ENCODE measurements at regions not wholly inside any gene's neighbourhood (a gene's known extent, or its start where the extent isn't known, plus 50 kb on each side); places are given as distances from the start of the nearest gene placed in this dataset.
"Not testable (repeated sequence)": the region's sequence is repeated elsewhere in the genome, so short reads cannot be mapped to it uniquely, and the experiment has no call there.

DNA sequence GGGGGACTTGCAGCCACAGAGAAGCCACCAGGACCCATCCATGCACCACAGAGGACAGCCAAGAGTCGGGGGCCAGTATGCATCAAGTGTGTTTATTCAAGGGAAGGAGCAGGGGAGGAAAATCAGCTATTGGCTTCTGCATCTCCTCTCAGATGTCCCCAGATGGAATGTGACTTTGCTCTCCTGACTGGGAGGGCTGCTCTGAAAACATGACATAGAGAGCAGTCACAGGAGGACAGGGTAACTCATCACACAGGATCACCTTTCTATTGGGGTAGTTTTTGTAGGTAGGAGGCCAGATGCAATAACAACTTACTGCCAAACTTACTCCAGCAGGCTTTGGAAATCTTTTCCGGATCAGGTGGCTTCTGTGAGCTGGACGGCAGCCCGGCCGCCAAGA, 121.0 kb upstream of the OPCML start:
- ChIA-PET CTCF (no interaction called here), POLR2A (no interaction called here)

DNA sequence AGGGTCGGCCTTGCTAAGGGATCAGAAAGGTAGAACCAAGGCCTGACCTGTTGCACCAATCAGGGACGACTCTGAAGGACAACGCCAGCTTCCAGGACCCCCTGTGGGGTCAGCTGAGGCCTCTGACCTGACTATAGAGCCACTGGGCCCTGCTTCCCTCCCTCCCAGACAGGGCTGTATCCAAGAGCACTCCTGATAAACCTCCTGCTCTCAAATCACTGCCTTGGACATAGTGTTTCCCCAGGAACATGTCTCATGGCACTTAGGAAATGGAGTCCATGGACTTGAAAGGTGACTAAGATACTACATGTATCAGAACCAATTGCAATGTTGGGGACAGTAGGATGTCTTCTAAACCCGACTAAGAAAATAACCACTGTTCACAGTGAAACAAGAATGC, 117.8 kb upstream of the OPCML start:
- CTCF ChIA-PET = no interaction called here
- POLR2A ChIA-PET = no interaction called here

- ChIA-PET CTCF (no interaction called here), POLR2A (no interaction called here)
Measured at GRCh38 chr11:133649040-133649439, 116.7 kb upstream of the OPCML start.

DNA sequence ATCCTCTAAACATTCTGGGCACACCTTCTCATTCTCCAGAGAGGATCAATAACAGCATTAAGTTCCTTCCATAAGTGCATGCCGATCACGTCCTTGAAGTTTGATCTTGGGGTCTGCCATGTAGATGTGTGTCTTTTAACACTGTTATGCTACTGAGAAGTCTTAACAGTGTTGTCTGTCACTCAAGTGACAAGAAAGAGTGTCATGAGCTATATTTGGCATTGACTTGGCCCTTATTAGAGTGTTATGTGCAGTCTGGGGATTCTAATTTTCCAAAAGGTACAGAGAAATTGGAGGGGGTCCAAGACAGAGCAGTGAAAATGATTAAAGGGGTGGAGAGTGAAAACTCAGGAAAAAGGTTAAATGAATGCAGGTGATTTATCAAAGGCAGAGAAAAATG, 107.1 kb upstream of the OPCML start:
- POLR2A ChIA-PET = no interaction called here
- CTCF ChIA-PET = no interaction called here

DNA sequence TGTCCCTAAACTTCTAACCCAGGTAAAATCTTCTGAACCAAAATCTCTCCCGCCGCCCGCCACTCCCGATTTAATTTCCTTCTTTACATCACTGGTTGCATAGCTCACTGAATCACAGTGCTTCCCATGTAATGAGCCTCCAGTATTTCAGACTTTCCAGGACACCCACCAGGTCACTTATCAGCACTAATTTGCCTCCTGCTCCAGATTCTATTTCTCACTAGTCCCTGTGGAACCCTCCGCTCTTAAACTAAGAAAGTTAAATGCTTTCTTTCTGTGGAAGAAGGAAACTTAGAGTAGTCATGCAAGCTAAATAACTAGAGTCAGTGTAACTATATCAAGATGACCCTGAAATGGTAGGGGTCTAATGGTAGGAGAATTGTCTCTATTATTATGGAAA, 106.6 kb upstream of the OPCML start:
- ChIA-PET CTCF (no interaction called here), POLR2A (no interaction called here)

DNA sequence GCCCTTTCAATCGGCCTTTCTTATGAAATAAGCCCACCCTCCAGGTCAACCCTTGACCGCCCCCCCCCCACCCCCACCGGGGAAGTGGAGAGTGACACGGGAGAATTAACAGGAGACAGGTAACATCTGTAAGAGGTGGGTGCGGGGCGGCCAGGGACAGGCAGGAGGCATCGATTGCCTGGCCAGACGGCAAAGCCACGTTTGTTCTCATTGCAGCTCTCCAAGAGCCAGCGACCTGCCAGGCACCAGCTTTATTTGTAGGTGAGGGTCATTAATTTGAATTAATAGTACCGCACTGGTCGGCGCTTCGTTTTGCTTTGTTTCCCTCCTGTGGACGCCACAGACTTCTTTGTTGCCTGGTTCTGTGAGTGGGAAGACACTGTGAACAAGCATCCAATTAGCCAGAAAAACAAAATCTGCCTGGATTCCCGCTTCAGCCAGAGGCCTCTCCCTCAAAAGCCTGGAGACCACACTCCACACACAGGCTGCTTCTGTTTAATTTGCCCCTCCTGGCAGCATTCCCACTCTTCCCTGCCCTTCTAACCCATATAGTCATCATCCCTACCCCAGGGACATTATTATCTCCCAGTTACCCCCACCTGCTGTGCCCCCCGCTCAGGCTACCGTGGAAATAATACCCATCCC, 104.5 kb upstream of the OPCML start:
- CTCF ChIA-PET = no interaction called here
- POLR2A ChIA-PET = no interaction called here

GRCh38 chr11:133635244-133635739, 103.0 kb upstream of the OPCML start:
- POLR2A ChIA-PET = no interaction called here
- CTCF ChIA-PET = no interaction called here

DNA sequence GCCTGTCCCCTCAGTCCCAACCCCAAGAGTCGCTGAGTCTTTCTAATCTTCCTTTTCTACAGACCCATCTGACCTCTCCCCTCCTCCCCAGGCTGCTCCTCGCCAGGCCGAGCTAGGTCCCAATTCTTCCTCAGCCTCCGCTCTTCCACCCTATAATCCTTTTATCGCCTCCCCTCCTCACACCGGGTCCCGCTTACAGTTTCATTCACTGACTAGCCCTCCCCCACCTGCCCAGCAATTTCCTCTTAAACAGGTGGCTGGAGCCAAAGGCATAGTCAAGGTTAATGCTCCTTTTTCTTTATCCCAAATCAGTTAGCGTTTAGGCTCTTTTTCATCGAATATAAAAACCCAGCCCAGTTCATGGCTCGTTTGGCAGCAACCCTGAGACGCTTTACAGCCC, 96.1 kb upstream of the OPCML start:
- POLR2A ChIA-PET, CTCF ChIA-PET: not testable (repeated sequence)

- CTCF ChIA-PET = no interaction called here
- POLR2A ChIA-PET = no interaction called here
Measured at GRCh38 chr11:133621611-133622010, 89.3 kb upstream of the OPCML start.

DNA sequence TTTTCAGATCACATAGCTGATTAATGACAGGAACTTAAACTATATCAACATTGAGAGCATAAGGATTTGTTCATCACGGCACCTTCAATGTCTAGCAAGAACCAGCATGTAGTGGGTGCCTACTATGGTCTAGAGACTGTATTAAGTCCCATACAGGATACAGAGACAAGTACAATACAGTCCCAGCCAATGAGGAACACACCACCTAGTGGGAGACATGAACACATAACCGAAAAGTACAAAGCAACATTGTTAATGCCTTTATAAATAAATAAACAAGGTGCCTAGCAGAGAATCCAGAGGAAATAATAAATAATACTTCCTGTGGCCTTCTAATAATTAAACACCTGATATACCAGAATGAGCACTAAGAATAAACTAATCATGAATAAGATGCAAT, 87.7 kb upstream of the OPCML start:
- ChIA-PET CTCF (no interaction called here), POLR2A (no interaction called here)

GRCh38 chr11:133619397-133619796, 87.1 kb upstream of the OPCML start:
- CTCF ChIA-PET = no interaction called here
- POLR2A ChIA-PET = no interaction called here

DNA sequence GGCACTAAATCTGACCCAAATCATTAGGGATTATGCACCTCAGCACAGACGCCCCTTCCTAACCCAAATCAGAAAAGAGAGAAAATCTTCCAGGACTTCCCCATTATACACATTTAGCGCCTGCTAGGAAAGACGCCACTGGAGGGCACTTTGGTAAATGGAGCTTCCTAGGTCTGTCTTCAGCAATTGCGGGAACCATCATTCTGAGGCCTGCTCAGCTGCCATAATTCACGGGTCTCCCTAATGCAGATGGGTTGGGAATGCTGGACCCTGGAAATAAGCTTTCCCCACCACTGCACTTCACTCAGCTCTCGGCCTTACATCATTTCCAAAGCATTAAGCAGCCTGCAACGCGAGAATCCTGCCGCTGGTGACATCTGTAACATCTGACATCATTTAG, 86.2 kb upstream of the OPCML start:
- CTCF ChIA-PET = no interaction called here
- POLR2A ChIA-PET = no interaction called here

GRCh38 chr11:133608496-133608895, 76.2 kb upstream of the OPCML start:
- POLR2A ChIA-PET = no interaction called here
- CTCF ChIA-PET = no interaction called here

GRCh38 chr11:133606124-133606523, 73.8 kb upstream of the OPCML start:
- CTCF ChIA-PET = no interaction called here
- POLR2A ChIA-PET = no interaction called here

DNA sequence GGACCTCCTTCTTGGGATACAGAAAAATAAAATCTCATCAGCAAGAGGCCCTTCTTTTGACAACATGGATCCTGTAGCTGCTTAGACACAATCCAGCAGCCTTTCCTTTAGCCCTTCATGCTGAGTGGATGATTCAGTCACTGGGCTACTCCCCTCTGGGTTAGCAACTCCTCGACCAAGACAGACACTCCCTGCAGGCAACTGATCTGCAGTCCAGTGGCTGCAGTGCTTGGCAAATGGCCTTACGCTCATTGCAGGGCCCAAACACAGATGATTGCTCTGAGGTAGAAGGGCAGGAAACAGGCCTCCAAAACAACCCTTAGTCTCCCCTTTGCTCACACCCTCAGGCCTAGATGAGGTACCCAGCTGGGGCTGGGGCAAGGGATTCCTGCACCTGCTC, 73.2 kb upstream of the OPCML start:
- ChIA-PET CTCF (no interaction called here), POLR2A (no interaction called here)

GRCh38 chr11:133601641-133602040, 69.3 kb upstream of the OPCML start:
- ChIA-PET CTCF (no interaction called here), POLR2A (no interaction called here)

- ChIA-PET CTCF (no interaction called here), POLR2A (no interaction called here)
Measured at GRCh38 chr11:133600786-133601185, 68.5 kb upstream of the OPCML start.

GRCh38 chr11:133600306-133600705, 68.0 kb upstream of the OPCML start:
- CTCF ChIA-PET = no interaction called here

DNA sequence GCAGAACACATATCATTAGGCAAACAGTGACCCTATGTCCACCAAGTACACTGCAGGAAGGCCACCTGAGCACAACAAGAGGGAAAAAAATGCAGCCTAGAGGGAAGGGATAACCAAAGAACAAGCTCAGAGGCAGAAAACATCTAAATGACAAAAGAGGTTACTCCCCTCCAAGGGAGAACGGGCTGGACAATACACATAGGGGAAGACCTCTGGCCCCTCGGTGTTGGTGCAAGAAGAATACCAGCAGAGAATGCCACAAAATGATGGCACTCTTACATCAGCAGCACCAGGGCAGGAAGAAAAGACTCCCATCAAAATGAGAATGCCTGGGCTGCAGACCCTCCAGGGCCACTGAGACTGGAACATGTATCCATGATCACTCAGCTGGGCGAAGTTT, 66.6 kb upstream of the OPCML start:
- POLR2A ChIA-PET = no interaction called here
- CTCF ChIA-PET = no interaction called here

More at GRCh38 chr11:133600306-133600705, 68.0 kb upstream of the OPCML start:
- POLR2A ChIA-PET = no interaction called here

DNA sequence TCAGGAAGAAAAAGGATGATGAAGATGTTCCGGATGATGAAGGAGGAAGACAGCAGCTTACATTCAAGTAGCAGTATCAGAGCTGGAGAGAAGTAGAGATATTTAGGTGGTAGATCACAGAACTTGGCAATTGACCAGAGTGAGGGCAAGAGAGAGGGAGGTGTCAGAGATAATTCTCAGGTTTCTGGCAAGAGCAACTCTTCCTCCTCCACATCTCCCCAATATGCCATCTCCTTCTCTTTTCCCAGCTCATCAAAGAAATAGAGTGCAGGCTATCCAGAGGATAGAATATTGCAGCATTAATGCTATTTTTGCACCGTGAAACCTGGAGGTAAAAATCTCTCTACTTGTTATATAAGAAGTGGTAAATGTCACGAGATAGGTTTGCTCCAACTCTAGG, 64.9 kb upstream of the OPCML start:
- CTCF ChIA-PET = no interaction called here
- POLR2A ChIA-PET = no interaction called here

- ChIA-PET POLR2A (no interaction called here), CTCF (no interaction called here)
Measured at GRCh38 chr11:133595998-133596590, 63.8 kb upstream of the OPCML start.

GRCh38 chr11:133593036-133593435, 60.7 kb upstream of the OPCML start:
- POLR2A ChIA-PET = no interaction called here
- CTCF ChIA-PET = no interaction called here
